MM.1S (cell line): ENCODE measurements at regions not wholly inside any gene's neighbourhood (a gene's known extent, or its start where the extent isn't known, plus 50 kb on each side); places are given as distances from the start of the nearest gene placed in this dataset.

ENCODE experiments used
- DNase-seq: peaks from one replicate; pipeline ENCODE4 v3.0.0-alpha.2; 2015
- H2AFZ ChIP-seq: fragments of 300-600 bp; sonication (generic); 2 replicates; pipeline ENCODE4 v1.6.0; 2016; ENCODE audit warnings: antibody characterized with exemption, low read length
- H3F3A ChIP-seq: fragments of 300-600 bp; sonication (generic); 2 replicates; pipeline ENCODE4 v1.6.1; 2016; ENCODE audit warnings: mild to moderate bottlenecking, antibody characterized with exemption, low read length, moderate library complexity, mixed read lengths; ENCODE audit not compliant: insufficient read depth
- H3K27ac ChIP-seq: fragments of 300-600 bp; sonication (generic); 2 replicates; pipeline ENCODE4 v1.5.1; 2016; ENCODE audit warnings: mild to moderate bottlenecking, low read length
- H3K27me3 ChIP-seq: fragments of 300-600 bp; sonication (generic); replicated peaks from 2 replicates; pipeline ENCODE4 v1.6.0; 2016; ENCODE audit warnings: low read length; ENCODE audit not compliant: insufficient read depth
- H3K36me3 ChIP-seq: fragments of 300-600 bp; sonication (generic); replicated peaks from 2 replicates; pipeline ENCODE4 v1.6.1; 2016; ENCODE audit warnings: mild to moderate bottlenecking, low read length, mixed read lengths; ENCODE audit not compliant: insufficient read depth
- H3K4me1 ChIP-seq: fragments of 300-600 bp; sonication (generic); 2 replicates; pipeline ENCODE4 v1.6.1; 2016; ENCODE audit warnings: low read length, mixed read lengths
- H3K4me2 ChIP-seq: fragments of 300-600 bp; sonication (generic); 2 replicates; pipeline ENCODE4 v1.6.0; 2016; ENCODE audit warnings: low read depth, low read length
- H3K4me3 ChIP-seq: fragments of 300-600 bp; sonication (generic); 2 replicates; pipeline ENCODE4 v1.5.1; 2016; ENCODE audit warnings: low read length, mixed read lengths
- H3K79me2 ChIP-seq: fragments of 300-600 bp; sonication (generic); 2 replicates; pipeline ENCODE4 v1.6.1; 2016; ENCODE audit warnings: mixed run types, low read length, mixed read lengths
- H3K9ac ChIP-seq: fragments of 300-600 bp; sonication (generic); 2 replicates; pipeline ENCODE4 v1.6.1; 2016; ENCODE audit warnings: low read length, mixed read lengths
- H3K9me2 ChIP-seq: fragments of 300-600 bp; sonication (generic); replicated peaks from 2 replicates; pipeline ENCODE4 v1.6.1; 2016; ENCODE audit warnings: mild to moderate bottlenecking, low read length, mixed read lengths; ENCODE audit not compliant: insufficient read depth
- H3K9me3 ChIP-seq: fragments of 300-600 bp; sonication (generic); replicated peaks from 2 replicates; pipeline ENCODE4 v1.6.1; 2016; ENCODE audit warnings: mild to moderate bottlenecking, low read length, mixed read lengths; ENCODE audit not compliant: insufficient read depth
- H4K20me1 ChIP-seq: fragments of 300-600 bp; sonication (generic); 2 replicates; pipeline ENCODE4 v1.6.1; 2016; ENCODE audit warnings: mild to moderate bottlenecking, low read length, moderate library complexity, mixed read lengths; ENCODE audit not compliant: insufficient read depth
- EZH2 ChIP-seq: fragments of 300-600 bp; sonication (generic); optimal IDR thresholded peaks from 2 replicates; pipeline ENCODE3; 2017; ENCODE audit warnings: low read depth, mild to moderate bottlenecking, antibody characterized with exemption, low read length, mixed read lengths
- EZH2phosphoT487 ChIP-seq: fragments of 300-600 bp; sonication (generic); IDR thresholded peaks from 2 replicates; pipeline ENCODE4 v1.6.1; 2018; ENCODE audit warnings: antibody characterized with exemption, low read length
- TF ChIP-seq, protein P1 (sequence below): fragments of 300-600 bp; sonication (generic); IDR thresholded peaks from 2 replicates; pipeline ENCODE4 v1.5.1; 2016; ENCODE audit warnings: antibody characterized with exemption, low read length, mixed read lengths

DNA sequence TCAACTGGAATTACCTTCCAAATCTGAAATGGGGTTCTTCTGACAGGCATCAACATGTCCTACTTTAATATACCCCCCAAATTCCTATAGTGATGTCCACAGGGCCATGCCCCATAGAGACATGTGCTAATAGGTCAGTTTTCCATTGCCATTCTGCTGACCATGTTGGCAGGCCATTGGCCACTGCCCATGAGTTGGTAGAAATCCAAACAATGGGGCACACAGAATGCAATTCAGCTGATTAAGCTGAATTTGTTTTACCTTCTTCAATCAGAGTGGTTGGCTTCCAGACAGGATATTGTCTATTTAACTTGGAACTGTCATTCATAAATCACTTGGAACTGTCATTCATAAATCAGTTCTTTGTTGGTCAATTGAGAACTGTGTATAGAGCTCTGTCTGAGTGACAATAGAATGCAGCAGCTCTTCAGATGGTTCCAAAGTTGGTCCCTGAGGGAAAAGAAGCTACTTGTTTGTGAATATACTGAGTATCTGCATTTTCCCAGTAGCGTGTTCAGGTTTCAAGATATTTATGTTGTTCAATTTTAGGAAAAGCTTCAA, 336.9 kb downstream of the DRD1 start:
- DNase-seq = no peak
- H3K9me3 ChIP-seq = no peaks in the 10 kb centered on the region
- TF ChIP-seq EZH2 = no peak
- TF ChIP-seq EZH2phosphoT487 = no peak
- TF ChIP-seq, protein P1, sequence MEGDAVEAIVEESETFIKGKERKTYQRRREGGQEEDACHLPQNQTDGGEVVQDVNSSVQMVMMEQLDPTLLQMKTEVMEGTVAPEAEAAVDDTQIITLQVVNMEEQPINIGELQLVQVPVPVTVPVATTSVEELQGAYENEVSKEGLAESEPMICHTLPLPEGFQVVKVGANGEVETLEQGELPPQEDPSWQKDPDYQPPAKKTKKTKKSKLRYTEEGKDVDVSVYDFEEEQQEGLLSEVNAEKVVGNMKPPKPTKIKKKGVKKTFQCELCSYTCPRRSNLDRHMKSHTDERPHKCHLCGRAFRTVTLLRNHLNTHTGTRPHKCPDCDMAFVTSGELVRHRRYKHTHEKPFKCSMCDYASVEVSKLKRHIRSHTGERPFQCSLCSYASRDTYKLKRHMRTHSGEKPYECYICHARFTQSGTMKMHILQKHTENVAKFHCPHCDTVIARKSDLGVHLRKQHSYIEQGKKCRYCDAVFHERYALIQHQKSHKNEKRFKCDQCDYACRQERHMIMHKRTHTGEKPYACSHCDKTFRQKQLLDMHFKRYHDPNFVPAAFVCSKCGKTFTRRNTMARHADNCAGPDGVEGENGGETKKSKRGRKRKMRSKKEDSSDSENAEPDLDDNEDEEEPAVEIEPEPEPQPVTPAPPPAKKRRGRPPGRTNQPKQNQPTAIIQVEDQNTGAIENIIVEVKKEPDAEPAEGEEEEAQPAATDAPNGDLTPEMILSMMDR = no peak
- no peaks in the 10 kb centered on the region for H3F3A ChIP-seq
- no peaks in the 10 kb centered on the region for H3K9me2 ChIP-seq
- no peak overlapping the region for H3K4me2 ChIP-seq
- no peak overlapping the region for H2AFZ ChIP-seq
- no peaks in the 10 kb centered on the region for H3K36me3 ChIP-seq
- H3K4me3 ChIP-seq = no peak overlapping the region
- H3K79me2 ChIP-seq = no peaks in the 10 kb centered on the region
- H3K27me3 ChIP-seq = no peaks in the 10 kb centered on the region
- H3K27ac ChIP-seq = no peak overlapping the region
- H4K20me1 ChIP-seq = no peaks in the 10 kb centered on the region
- no peaks in the 10 kb centered on the region for H3K4me1 ChIP-seq
- no peak overlapping the region for H3K9ac ChIP-seq

DNA sequence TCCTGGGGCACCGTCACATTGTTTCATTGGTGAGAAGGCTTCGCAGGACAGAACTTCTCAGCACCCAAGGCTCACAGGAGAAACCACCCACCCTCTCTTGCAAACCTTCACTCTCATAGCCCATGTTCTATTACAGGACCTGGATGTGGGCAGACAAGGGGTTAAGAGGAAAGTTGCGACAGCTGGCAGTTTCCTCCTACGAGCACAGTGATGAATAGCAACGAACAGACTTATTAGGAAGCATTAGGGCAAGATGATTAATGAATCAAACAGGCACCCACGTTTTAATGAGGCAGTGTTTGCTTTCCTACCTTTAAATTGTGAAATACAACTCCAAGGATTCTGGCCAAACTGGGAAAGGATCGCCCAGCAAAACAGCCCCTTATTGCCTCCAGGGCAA, 339.3 kb downstream of the DRD1 start:
- H3K9me3 ChIP-seq = no peaks in the 10 kb centered on the region
- no peaks in the 10 kb centered on the region for H3K4me1 ChIP-seq
- no peak overlapping the region for H2AFZ ChIP-seq
- no peaks in the 10 kb centered on the region for H3K9me2 ChIP-seq
- TF ChIP-seq, protein P1 = no peak
- no peak for TF ChIP-seq EZH2phosphoT487
- no peak for TF ChIP-seq EZH2
- H3K9ac ChIP-seq = no peak overlapping the region
- no peaks in the 10 kb centered on the region for H3K36me3 ChIP-seq
- no peak overlapping the region for H3K4me2 ChIP-seq
- DNase-seq = no peak
- no peaks in the 10 kb centered on the region for H3K27me3 ChIP-seq
- no peak overlapping the region for H3K27ac ChIP-seq
- no peaks in the 10 kb centered on the region for H3F3A ChIP-seq
- no peaks in the 10 kb centered on the region for H4K20me1 ChIP-seq
- H3K4me3 ChIP-seq = no peak overlapping the region
- H3K79me2 ChIP-seq = no peaks in the 10 kb centered on the region

DNA sequence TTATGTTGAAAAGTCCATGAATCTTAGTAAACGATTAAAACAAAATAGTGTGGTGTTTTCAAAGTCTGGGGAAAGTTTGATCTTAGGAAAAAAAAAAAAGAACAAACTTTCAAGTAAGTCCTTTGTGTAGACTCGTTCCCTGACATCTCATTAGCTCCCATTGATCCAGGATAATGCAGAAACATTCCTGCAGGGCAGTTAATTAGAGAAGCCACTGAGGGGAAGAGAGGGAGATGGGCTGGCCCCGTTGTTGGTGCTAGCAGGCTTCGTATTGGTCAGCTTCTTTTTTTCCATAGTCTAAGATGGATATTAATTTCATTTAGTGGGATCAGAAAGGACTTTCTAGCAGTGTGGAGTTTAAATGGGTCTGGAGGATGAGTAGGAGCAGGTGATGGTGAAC, 340.2 kb downstream of the DRD1 start:
- Histone ChIP-seq H3K9me3 (no peaks in the 10 kb centered on the region), H3K27me3 (no peaks in the 10 kb centered on the region), H3K9ac (no peak overlapping the region), H3K4me1 (no peaks in the 10 kb centered on the region), H4K20me1 (no peaks in the 10 kb centered on the region), H3F3A (no peaks in the 10 kb centered on the region), H3K27ac (no peak overlapping the region), H3K4me3 (no peak overlapping the region), H2AFZ (no peak overlapping the region), H3K4me2 (no peak overlapping the region), H3K9me2 (no peaks in the 10 kb centered on the region), H3K36me3 (no peaks in the 10 kb centered on the region), H3K79me2 (no peaks in the 10 kb centered on the region)
- DNase-seq = no peak
- TF ChIP-seq EZH2phosphoT487 = no peak
- no peak for TF ChIP-seq EZH2
- TF ChIP-seq, protein P1 = no peak
